Stomach (tissue), 8 donors: ENCODE measurements at regions not wholly inside any gene's neighbourhood (a gene's known extent, or its start where the extent isn't known, plus 50 kb on each side); places are given as distances from the start of the nearest gene placed in this dataset.

ENCODE experiments used
- DNase-seq, 2 donors: peaks; one replicate each; pipeline versions ENCODE4 v3.0.0 to v3.0.0-alpha.2; 2013 to 2019
- H3K27ac ChIP-seq, 5 donors: fragments of 200-600 bp in 4 of 5; sonication (generic) in 4 of 5; one replicate each; pipeline ENCODE4 v1.5.1; 2013 to 2019; ENCODE audit warnings: mild to moderate bottlenecking in 1 of 5, moderate library complexity in 1 of 5
- H3K27me3 ChIP-seq, 3 donors: fragments of 200-600 bp; sonication (generic); one replicate each; pipeline ENCODE4 v1.5.1; 2017 to 2019; ENCODE audit warnings: mixed run types in 1 of 3
- H3K36me3 ChIP-seq, 4 donors: fragments of 200-600 bp; sonication (generic); 1 replicate in 3 of 4; 2 replicates in 1 of 4; pipeline ENCODE4 v1.5.1; 2016 to 2019
- H3K4me1 ChIP-seq, 4 donors: fragments of 200-600 bp; sonication (generic); one replicate each; pipeline ENCODE4 v1.5.1; 2016 to 2019
- H3K4me3 ChIP-seq, 4 donors: fragments of 200-600 bp; sonication (generic) in 3 of 4; one replicate each; pipeline ENCODE4 v1.5.1; 2016 to 2019; ENCODE audit warnings: mild to moderate bottlenecking in 1 of 4
- H3K9me3 ChIP-seq, 4 donors: fragments of 200-600 bp; sonication (generic); one replicate each; pipeline ENCODE4 v1.5.1; 2016 to 2019
- CTCF ChIP-seq, 7 experiments: fragments of 450-650 bp in 4 of 7; fragments of 200-600 bp in 3 of 7; sonication (generic) in 3 of 7; IDR thresholded peaks; one replicate each; pipeline ENCODE4 v1.5.1; 2016 to 2019; ENCODE audit warnings: antibody characterized with exemption in 7 of 7, control low read depth in 2 of 7, mild to moderate bottlenecking in 1 of 7
- EP300 ChIP-seq: sonication (generic); formaldehyde crosslinking; IDR thresholded peaks from one replicate; pipeline ENCODE4 v1.6.1; 2017; ENCODE audit warnings: antibody characterized with exemption
- POLR2A ChIP-seq, 4 donors: fragments of 450-650 bp; IDR thresholded peaks; one replicate each; pipeline ENCODE4 v1.6.1; 2016; ENCODE audit warnings: antibody characterized with exemption in 4 of 4, control low read depth in 2 of 4, mild to moderate bottlenecking in 1 of 4, moderate library complexity in 1 of 4
- POLR2AphosphoS5 ChIP-seq, 3 donors: sonication (generic); formaldehyde crosslinking; IDR thresholded peaks; one replicate each; pipeline ENCODE4 v1.6.1; 2016; ENCODE audit warnings: antibody characterized with exemption in 3 of 3
- WGBS, 5 donors: extraction: QIAGEN DNeasy Blood & Tissue Kit in 3 of 5; methylation state at CpG; one replicate each; pipeline versions ENCODE4 v1.1.5 to v1.1.7; 2013 to 2018; 5-methylcytosine and 5-hydroxymethylcytosine counted together
- intact Hi-C: fragments of 100-400 bp; cut with DNase I; formaldehyde crosslinking; loops from one replicate; pipeline ENCODE4 v1.15.1; 2023; ENCODE audit warnings: low total_unique reads
- donor health status: healthy with polysubstance abuse.
- donor health status: Bipolar disorder and iron deficiency.
- donor health status: healthy.

DNA sequence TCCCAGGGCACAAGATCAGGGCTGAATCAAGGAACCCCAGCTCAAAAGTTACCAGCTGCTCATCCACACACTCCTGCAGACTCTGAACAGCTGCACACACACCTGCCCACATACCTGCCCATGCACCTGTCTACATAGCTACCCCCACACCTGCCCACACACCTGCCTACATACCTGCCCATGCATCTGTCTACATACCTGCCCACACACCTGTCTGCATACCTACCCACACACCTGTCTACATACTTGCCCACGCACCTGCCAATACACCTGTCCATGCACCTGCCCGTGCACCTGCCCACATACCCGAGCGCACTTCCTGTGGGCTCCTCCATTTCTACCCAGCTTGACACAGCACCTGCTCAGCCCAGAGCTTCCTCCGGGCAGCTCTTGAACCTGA is 122.8 kb upstream of the AGAP1 start:
- H3K36me3 ChIP-seq = no peaks in the 10 kb centered on the region
- TF ChIP-seq POLR2AphosphoS5 (IDR thresholded peaks at IDR 0.05) (no peak), CTCF (IDR thresholded peaks at IDR 0.05) (no peak), EP300 (no peak), POLR2A (IDR thresholded peaks at IDR 0.05) (no peak)
- peaks cover 0 to 19% (median 0%) of the 10 kb centered on the region in 3 donors for H3K27me3 ChIP-seq
- no peak overlapping the region for H3K27ac ChIP-seq
- intact Hi-C loops = no loop called here
- no peaks in the 10 kb centered on the region for H3K4me1 ChIP-seq
- no peak overlapping the region for H3K4me3 ChIP-seq
- DNase-seq = no peak
- no peaks in the 10 kb centered on the region for H3K9me3 ChIP-seq
- 83 to 95% (median 92%) methylated on average over 5 of the region's 5 CpGs for WGBS, 5 donors

- H3K27ac ChIP-seq = no peak overlapping the region
- no peaks in the 10 kb centered on the region for H3K4me1 ChIP-seq
- no peaks in the 10 kb centered on the region for H3K36me3 ChIP-seq
- no peak for DNase-seq
- 71 to 80% (median 77%) methylated on average over 2 of the region's 2 CpGs for WGBS, 5 donors
- H3K27me3 ChIP-seq = peaks cover 0 to 15% (median 0%) of the 10 kb centered on the region in 3 donors
- no peak for TF ChIP-seq POLR2A (IDR thresholded peaks at IDR 0.05)
- no peak for TF ChIP-seq CTCF (IDR thresholded peaks at IDR 0.05)
- no peak for TF ChIP-seq EP300
- no peak for TF ChIP-seq POLR2AphosphoS5 (IDR thresholded peaks at IDR 0.05)
- intact Hi-C loops = no loop called here
- H3K9me3 ChIP-seq = no peaks in the 10 kb centered on the region
- H3K4me3 ChIP-seq = no peak overlapping the region
Observed at GRCh38 chr2:235373171-235373570, 120.7 kb upstream of the AGAP1 start.

DNA sequence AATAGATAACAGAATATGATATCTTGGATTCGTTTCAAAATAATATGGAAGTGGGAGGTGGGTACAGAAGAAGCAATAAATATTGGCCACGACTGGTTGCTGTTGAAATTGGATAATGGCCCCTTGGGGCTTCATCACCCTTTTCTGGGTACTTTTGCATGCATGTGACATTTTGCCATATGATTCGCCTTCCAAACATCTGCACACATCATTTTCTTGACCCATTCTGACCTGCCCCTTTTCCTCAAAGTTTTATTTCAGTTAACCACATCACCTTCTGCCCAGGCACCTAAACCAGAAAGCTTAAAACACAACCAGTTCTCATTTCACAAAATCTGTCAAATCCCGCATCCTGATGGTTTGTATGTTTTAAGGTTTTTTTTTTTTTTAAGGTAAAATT is 116.7 kb upstream of the AGAP1 start:
- TF ChIP-seq POLR2A (IDR thresholded peaks at IDR 0.05) (no peak), EP300 (no peak), POLR2AphosphoS5 (IDR thresholded peaks at IDR 0.05) (no peak), CTCF (IDR thresholded peaks at IDR 0.05) (no peak)
- Histone ChIP-seq H3K4me3 (no peak overlapping the region), H3K4me1 (no peaks in the 10 kb centered on the region), H3K27ac (no peak overlapping the region), H3K27me3 (no peaks in the 10 kb centered on the region), H3K9me3 (no peaks in the 10 kb centered on the region), H3K36me3 (no peaks in the 10 kb centered on the region)
- DNase-seq = no peak
- intact Hi-C loops = no loop called here
- WGBS, 5 donors = 58 to 84% (median 67%) methylated on average over 4 of the region's 4 CpGs

GRCh38 chr2:235378246-235378645 is 115.6 kb upstream of the AGAP1 start:
- WGBS, 5 donors = 43 to 70% (median 58%) methylated on average over 4 of the region's 4 CpGs
- Histone ChIP-seq H3K27ac (no peak overlapping the region), H3K4me1 (no peaks in the 10 kb centered on the region), H3K4me3 (no peak overlapping the region), H3K27me3 (no peaks in the 10 kb centered on the region), H3K9me3 (no peaks in the 10 kb centered on the region), H3K36me3 (no peaks in the 10 kb centered on the region)
- no peak for DNase-seq
- TF ChIP-seq POLR2A (IDR thresholded peaks at IDR 0.05) (no peak), CTCF (IDR thresholded peaks at IDR 0.05) (no peak), EP300 (no peak), POLR2AphosphoS5 (IDR thresholded peaks at IDR 0.05) (no peak)
- intact Hi-C loops = no loop called here
